ENCODE measurements at regions not wholly inside any gene's neighbourhood (a gene's known extent, or its start where the extent isn't known, plus 50 kb on each side); places are given as distances from the start of the nearest gene placed in this dataset.

GRCh38 chr9:38285236-38285635 is 107.3 kb upstream of the ALDH1B1 start:
- DNase-seq = no peak

DNA sequence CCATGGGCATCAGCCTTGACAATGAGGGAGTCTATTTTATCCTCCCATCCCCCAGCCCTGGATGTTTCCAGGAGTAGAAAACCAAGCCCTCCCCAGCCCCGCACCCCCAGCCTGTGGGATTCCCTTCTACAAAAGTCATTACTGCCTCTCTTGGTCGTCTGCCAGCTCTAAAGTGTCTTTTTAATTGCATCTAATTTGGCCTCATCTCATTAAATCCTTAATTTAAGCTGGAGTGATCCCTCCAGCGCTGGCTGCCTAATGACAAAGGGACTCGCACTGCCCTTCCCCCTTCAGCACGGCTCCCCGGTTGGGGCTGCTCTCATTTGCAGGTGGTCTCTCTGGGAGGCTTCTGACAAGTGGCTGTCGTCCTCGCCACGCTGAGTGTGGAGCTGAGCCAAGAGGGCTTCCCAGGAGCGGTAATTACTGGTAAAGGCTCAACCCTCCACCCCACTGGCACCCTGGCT is 107.9 kb upstream of the ALDH1B1 start:
- intact Hi-C loops (cut with DNase I) = loop anchor here in 1 of 10 donors (10.0 kb wide), 1 partner anchor 60 kb away; no protein-coding TSS in a partner anchor
- 52 to 54% (median 52%) methylated on average over 10 of the region's 10 CpGs for WGBS, 4 donors
- no peak for DNase-seq
- Histone ChIP-seq H3K27me3 (peaks cover 0 to 4% (median 0%) of the 10 kb centered on the region in 9 donors), H3K4me1 (no peaks in the 10 kb centered on the region), H3K9me3 (no peaks in the 10 kb centered on the region), H3K36me3 (no peaks in the 10 kb centered on the region), H3K4me3 (no peak overlapping the region), H3K27ac (no peak overlapping the region)
- no peak for ATAC-seq
- TF ChIP-seq, protein P1, sequence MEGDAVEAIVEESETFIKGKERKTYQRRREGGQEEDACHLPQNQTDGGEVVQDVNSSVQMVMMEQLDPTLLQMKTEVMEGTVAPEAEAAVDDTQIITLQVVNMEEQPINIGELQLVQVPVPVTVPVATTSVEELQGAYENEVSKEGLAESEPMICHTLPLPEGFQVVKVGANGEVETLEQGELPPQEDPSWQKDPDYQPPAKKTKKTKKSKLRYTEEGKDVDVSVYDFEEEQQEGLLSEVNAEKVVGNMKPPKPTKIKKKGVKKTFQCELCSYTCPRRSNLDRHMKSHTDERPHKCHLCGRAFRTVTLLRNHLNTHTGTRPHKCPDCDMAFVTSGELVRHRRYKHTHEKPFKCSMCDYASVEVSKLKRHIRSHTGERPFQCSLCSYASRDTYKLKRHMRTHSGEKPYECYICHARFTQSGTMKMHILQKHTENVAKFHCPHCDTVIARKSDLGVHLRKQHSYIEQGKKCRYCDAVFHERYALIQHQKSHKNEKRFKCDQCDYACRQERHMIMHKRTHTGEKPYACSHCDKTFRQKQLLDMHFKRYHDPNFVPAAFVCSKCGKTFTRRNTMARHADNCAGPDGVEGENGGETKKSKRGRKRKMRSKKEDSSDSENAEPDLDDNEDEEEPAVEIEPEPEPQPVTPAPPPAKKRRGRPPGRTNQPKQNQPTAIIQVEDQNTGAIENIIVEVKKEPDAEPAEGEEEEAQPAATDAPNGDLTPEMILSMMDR (IDR thresholded peaks at IDR 0.05) = no peak
- TF ChIP-seq POLR2A (IDR thresholded peaks at IDR 0.05) = no peak

More at GRCh38 chr9:38285236-38285635, 107.3 kb upstream of the ALDH1B1 start:
- Histone ChIP-seq H3K9me3 (no peaks in the 10 kb centered on the region), H3K27ac (no peak overlapping the region), H3K27me3 (peaks cover 0 to 4% (median 0%) of the 10 kb centered on the region in 9 donors), H3K4me1 (no peaks in the 10 kb centered on the region), H3K36me3 (no peaks in the 10 kb centered on the region), H3K4me3 (no peak overlapping the region)
- no peak for ATAC-seq
- WGBS, 4 donors = 37 to 40% (median 38%) methylated on average over 2 of the region's 2 CpGs
- TF ChIP-seq, protein P1 (IDR thresholded peaks at IDR 0.05) = no peak
- no peak for TF ChIP-seq POLR2A (IDR thresholded peaks at IDR 0.05)
- intact Hi-C loops (cut with DNase I) = loop anchor here in 1 of 10 donors (10.0 kb wide), 1 partner anchor 60 kb away; no protein-coding TSS in a partner anchor

DNA sequence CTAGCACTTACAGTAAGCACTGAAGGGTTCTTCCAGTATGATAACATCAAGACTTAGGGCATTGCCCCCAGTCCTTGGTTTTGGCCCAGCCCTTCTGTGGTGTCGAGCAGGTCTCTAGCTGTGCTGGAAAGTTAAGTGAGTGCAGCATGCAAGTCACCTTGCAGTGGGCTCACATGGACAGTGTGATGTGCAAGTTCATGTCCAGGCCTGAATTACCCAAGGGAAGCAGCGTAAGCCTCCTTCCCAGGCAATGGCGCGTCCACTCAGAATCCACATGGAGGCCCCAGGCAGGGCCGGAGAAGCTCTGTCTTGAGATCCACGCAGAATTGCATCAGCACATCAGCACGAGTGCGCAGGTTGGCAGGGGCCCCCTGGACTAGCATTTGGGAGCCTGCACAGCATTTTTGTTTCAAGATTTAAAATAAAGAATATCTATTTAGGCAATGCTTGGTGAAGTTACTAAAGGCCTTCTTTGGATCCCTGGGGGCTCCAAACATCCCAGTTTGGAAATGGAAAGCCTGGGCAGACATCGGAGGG is 108.4 kb upstream of the ALDH1B1 start:
- H3K4me3 ChIP-seq = no peak overlapping the region
- ATAC-seq = no peak
- no peak for TF ChIP-seq POLR2A (IDR thresholded peaks at IDR 0.05)
- TF ChIP-seq, protein P1 (IDR thresholded peaks at IDR 0.05) = no peak
- no peak for DNase-seq
- no peaks in the 10 kb centered on the region for H3K9me3 ChIP-seq
- H3K4me1 ChIP-seq = no peaks in the 10 kb centered on the region
- intact Hi-C loops (cut with DNase I) = loop anchor here in 1 of 10 donors (10.0 kb wide), 1 partner anchor 61 kb away; no protein-coding TSS in a partner anchor
- WGBS, 4 donors = 78 to 84% (median 83%) methylated on average over 9 of the region's 9 CpGs
- no peak overlapping the region for H3K27ac ChIP-seq
- no peaks in the 10 kb centered on the region for H3K36me3 ChIP-seq
- peaks cover 0 to 9% (median 0%) of the 10 kb centered on the region in 9 donors for H3K27me3 ChIP-seq

GRCh38 chr9:38282756-38283155 is 109.7 kb upstream of the ALDH1B1 start:
- intact Hi-C loops (cut with DNase I) = loop anchor here in 1 of 10 donors (10.0 kb wide), 1 partner anchor 62 kb away; no protein-coding TSS in a partner anchor
- ATAC-seq (no peak), DNase-seq (no peak)
- H3K9me3 ChIP-seq = no peaks in the 10 kb centered on the region
- H3K27me3 ChIP-seq = peaks cover 0 to 10% (median 0%) of the 10 kb centered on the region in 9 donors
- 50 to 58% (median 55%) methylated on average over 4 of the region's 4 CpGs for WGBS, 4 donors
- no peak overlapping the region for H3K4me3 ChIP-seq
- H3K27ac ChIP-seq = no peak overlapping the region
- H3K4me1 ChIP-seq = no peaks in the 10 kb centered on the region
- no peak for TF ChIP-seq POLR2A (IDR thresholded peaks at IDR 0.05)
- TF ChIP-seq, protein P1 (IDR thresholded peaks at IDR 0.05) = no peak
- no peaks in the 10 kb centered on the region for H3K36me3 ChIP-seq
